H9 (cell line): ENCODE measurements at regions not wholly inside any gene's neighbourhood (a gene's known extent, or its start where the extent isn't known, plus 50 kb on each side); places are given as distances from the start of the nearest gene placed in this dataset.

Experiments
- DNase-seq: peaks from one replicate; pipeline ENCODE4 v3.0.0-alpha.2; 2017
- H2AFZ ChIP-seq: one replicate; pipeline ENCODE4 v1.6.1; 2013; ENCODE audit warnings: mild to moderate bottlenecking, low read length, control low read depth, moderate library complexity
- H2AK5ac ChIP-seq: 2 replicates; pipeline ENCODE4 v1.6.1; 2013; ENCODE audit warnings: low read length, control low read depth, mixed read lengths; ENCODE audit not compliant: insufficient read length
- H2BK120ac ChIP-seq: one replicate; pipeline ENCODE4 v1.6.1; 2013; ENCODE audit warnings: low read depth, mild to moderate bottlenecking, low read length, control low read depth, inconsistent platforms; ENCODE audit not compliant: poor library complexity, severe bottlenecking
- H2BK12ac ChIP-seq: 2 replicates; pipeline ENCODE4 v1.6.1; 2013; ENCODE audit warnings: low read length, control low read depth, mixed read lengths, low read depth; ENCODE audit not compliant: insufficient read length
- H2BK15ac ChIP-seq: 2 replicates; pipeline ENCODE4 v1.6.1; 2013; ENCODE audit warnings: low read depth, low read length, control low read depth
- H2BK20ac ChIP-seq: one replicate; pipeline ENCODE4 v1.6.1; 2013; ENCODE audit warnings: low read depth, mild to moderate bottlenecking, low read length, control low read depth, inconsistent platforms; ENCODE audit not compliant: poor library complexity, severe bottlenecking
- H2BK5ac ChIP-seq: 2 replicates; pipeline ENCODE4 v1.6.1; 2013; ENCODE audit warnings: low read length, control low read depth, mixed read lengths; ENCODE audit not compliant: insufficient read length
- H3K14ac ChIP-seq: 2 replicates; pipeline ENCODE4 v1.6.1; 2013; ENCODE audit warnings: low read length, control low read depth; ENCODE audit not compliant: insufficient read depth
- H3K18ac ChIP-seq: 2 replicates; pipeline ENCODE4 v1.6.1; 2013; ENCODE audit warnings: low read depth, mild to moderate bottlenecking, mixed read lengths, low read length, control low read depth; ENCODE audit not compliant: insufficient read length
- H3K23ac ChIP-seq: 2 replicates; pipeline ENCODE4 v1.6.1; 2013; ENCODE audit warnings: low read length, control low read depth, mixed read lengths, low read depth; ENCODE audit not compliant: insufficient read length
- H3K23me2 ChIP-seq: 2 replicates; pipeline ENCODE4 v1.6.1; 2013; ENCODE audit warnings: low read depth, mild to moderate bottlenecking, mixed read lengths, low read length, control low read depth; ENCODE audit not compliant: insufficient read length, poor library complexity, severe bottlenecking
- H3K27ac ChIP-seq: 2 replicates; pipeline ENCODE4 v1.5.1; 2013; ENCODE audit warnings: low read length, control low read depth, mixed read lengths, low read depth; ENCODE audit not compliant: insufficient read length
- H3K27me3 ChIP-seq: 2 replicates; pipeline ENCODE4 v1.6.1; 2013; ENCODE audit warnings: low read length, control low read depth, inconsistent platforms; ENCODE audit not compliant: insufficient read depth
- H3K4ac ChIP-seq: 2 replicates; pipeline ENCODE4 v1.6.1; 2013; ENCODE audit warnings: low read depth, mild to moderate bottlenecking, control low read depth, inconsistent platforms, low read length, moderate library complexity
- H3K4me1 ChIP-seq: 2 replicates; pipeline ENCODE4 v1.6.1; 2013; ENCODE audit warnings: low read length, control low read depth, inconsistent platforms; ENCODE audit not compliant: insufficient read depth
- H3K4me2 ChIP-seq: 2 replicates; pipeline ENCODE4 v1.6.1; 2013; ENCODE audit warnings: low read length, control low read depth, mixed read lengths; ENCODE audit not compliant: insufficient read length, insufficient read depth
- H3K56ac ChIP-seq: 2 replicates; pipeline ENCODE4 v1.6.1; 2013; ENCODE audit warnings: low read depth, mild to moderate bottlenecking, mixed read lengths, low read length, control low read depth; ENCODE audit not compliant: insufficient read length
- H3K79me1 ChIP-seq: 2 replicates; pipeline ENCODE4 v1.6.1; 2013; ENCODE audit warnings: low read depth, mild to moderate bottlenecking, moderate library complexity, low read length, control low read depth, inconsistent platforms; ENCODE audit not compliant: insufficient read depth, poor library complexity, severe bottlenecking
- H3K79me2 ChIP-seq: 2 replicates; pipeline ENCODE4 v1.6.1; 2013; ENCODE audit warnings: low read length, control low read depth, inconsistent platforms; ENCODE audit not compliant: insufficient read depth
- H3K9ac ChIP-seq: 2 replicates; pipeline ENCODE4 v1.6.1; 2013; ENCODE audit warnings: low read length, control low read depth, mixed read lengths; ENCODE audit not compliant: insufficient read length; ENCODE audit errors: extremely low read depth
- H3K9me3 ChIP-seq: one replicate; pipeline ENCODE4 v1.6.1; 2013; ENCODE audit warnings: low read depth, low read length, inconsistent platforms; ENCODE audit not compliant: control insufficient read depth
- H3T11ph ChIP-seq: one replicate; pipeline ENCODE4 v1.6.1; 2013; ENCODE audit warnings: mild to moderate bottlenecking, low read length, control low read depth, inconsistent platforms
- H4K20me1 ChIP-seq: one replicate; pipeline ENCODE4 v1.6.1; 2013; ENCODE audit not compliant: control insufficient read depth, insufficient read length, insufficient read depth
- H4K5ac ChIP-seq: 2 replicates; pipeline ENCODE4 v1.6.1; 2013; ENCODE audit warnings: low read depth, mild to moderate bottlenecking, mixed read lengths, low read length, control low read depth; ENCODE audit not compliant: insufficient read length
- H4K8ac ChIP-seq: replicated peaks from 2 replicates; pipeline ENCODE4 v1.6.1; 2013; ENCODE audit warnings: low read length, control low read depth, mixed read lengths, low read depth; ENCODE audit not compliant: insufficient read length
- H4K91ac ChIP-seq: 2 replicates; pipeline ENCODE4 v1.6.1; 2013; ENCODE audit warnings: low read depth, mild to moderate bottlenecking, moderate library complexity, mixed read lengths, low read length, control low read depth; ENCODE audit not compliant: insufficient read length
- H3K27ac Mint-ChIP-seq, 3 experiments: 2 replicates in 2 of 3; 3 replicates in 1 of 3; pipeline ENCODE4 v1.8.0; 2020 to 2021; ENCODE audit warnings: mixed read lengths in 3 of 3, mild to moderate bottlenecking in 1 of 3, moderate library complexity in 1 of 3
- H3K27me3 Mint-ChIP-seq: 2 replicates; pipeline ENCODE4 v1.8.0; 2021; ENCODE audit warnings: low read depth, mild to moderate bottlenecking, moderate library complexity, mixed read lengths
- H3K36me3 Mint-ChIP-seq, 3 experiments: 2 replicates in 2 of 3; 3 replicates in 1 of 3; pipeline ENCODE4 v1.8.0; 2020 to 2021; ENCODE audit warnings: low read depth in 3 of 3, mixed read lengths in 3 of 3; ENCODE audit not compliant: insufficient read depth in 1 of 3
- H3K4me1 Mint-ChIP-seq, 2 experiments: 2 replicates each; pipeline ENCODE4 v1.8.0; 2020; ENCODE audit warnings: mixed read lengths in 2 of 2
- H3K4me3 Mint-ChIP-seq, 2 experiments: 2 replicates in 1 of 2; 3 replicates in 1 of 2; pipeline ENCODE4 v1.8.0; 2020 to 2021; ENCODE audit warnings: mild to moderate bottlenecking in 2 of 2, mixed read lengths in 2 of 2, moderate library complexity in 1 of 2
- H3K9me3 Mint-ChIP-seq, 2 experiments: 2 replicates in 1 of 2; 3 replicates in 1 of 2; pipeline ENCODE4 v1.8.0; 2020; ENCODE audit warnings: mild to moderate bottlenecking in 2 of 2, mixed read lengths in 2 of 2, moderate library complexity in 1 of 2
- WGBS: extraction: QIAGEN DNeasy Blood & Tissue Kit; methylation state at CpG from one replicate; pipeline ENCODE4 v1.1.7; 2013; ENCODE audit warnings: missing lambda C conversion rate, low lambda C conversion rate, mixed read lengths; ENCODE audit not compliant: insufficient read length; ENCODE audit errors: extremely low coverage; 5-methylcytosine and 5-hydroxymethylcytosine counted together
- TF ChIP-seq, protein P1 (sequence below): fragments of 200-600 bp; sonication (generic); conservative IDR thresholded peaks from 3 replicates; pipeline ENCODE4 v1.8.0; 2021; ENCODE audit warnings: antibody characterized with exemption, mild to moderate bottlenecking

DNA sequence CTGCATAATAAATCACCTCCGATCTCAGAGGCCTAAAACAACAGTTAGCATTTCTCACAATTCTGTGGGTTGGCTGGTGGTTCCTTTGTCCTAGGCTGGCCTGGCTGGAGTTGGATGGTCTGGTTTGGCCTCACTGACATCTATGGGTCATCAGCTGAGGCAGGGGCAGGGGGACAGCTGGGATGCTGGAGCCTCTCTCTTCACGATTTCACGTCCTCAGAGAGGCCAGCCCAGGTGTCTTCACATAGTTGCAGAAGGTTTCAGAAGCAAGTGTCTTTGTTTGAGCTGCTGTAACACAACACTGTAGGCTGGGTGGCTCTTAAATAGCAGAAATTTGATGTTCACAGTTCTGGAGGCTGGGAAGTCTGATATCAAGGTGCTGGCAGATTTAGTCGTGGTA, 155.5 kb upstream of the CACNA1E start:
- no peak overlapping the region for H2BK20ac ChIP-seq
- H3K4me1 ChIP-seq: no peaks in the 10 kb centered on the region
- no peak overlapping the region for H2AFZ ChIP-seq
- no peak overlapping the region for H3K27ac ChIP-seq
- no peaks in the 10 kb centered on the region for H3K9me3 ChIP-seq
- no peak for DNase-seq
- no peak overlapping the region for H2BK120ac ChIP-seq
- H3K23ac ChIP-seq: no peak overlapping the region
- H4K20me1 ChIP-seq: no peaks in the 10 kb centered on the region
- H3K79me1 ChIP-seq: no peaks in the 10 kb centered on the region
- H3T11ph ChIP-seq: no peak overlapping the region
- Mint-ChIP-seq H3K4me1 (no peaks in the 10 kb centered on the region), H3K9me3 (no peaks in the 10 kb centered on the region; a peak in 1 of 5 replicates), H3K27me3 (peaks cover 17% of the 10 kb centered on the region), H3K4me3 (no peak overlapping the region), H3K36me3 (no peaks in the 10 kb centered on the region), H3K27ac (no peak overlapping the region)
- H3K23me2 ChIP-seq: no peaks in the 10 kb centered on the region
- H4K5ac ChIP-seq: no peak overlapping the region
- no peak overlapping the region for H3K56ac ChIP-seq
- H3K79me2 ChIP-seq: no peaks in the 10 kb centered on the region
- H4K8ac ChIP-seq: no peak overlapping the region
- no peak overlapping the region for H3K4ac ChIP-seq
- no CpG with 5 or more reads among the region's 4 CpGs for WGBS
- H3K14ac ChIP-seq: no peak overlapping the region; the same call in 1 of the 2 replicates
- TF ChIP-seq, protein P1, sequence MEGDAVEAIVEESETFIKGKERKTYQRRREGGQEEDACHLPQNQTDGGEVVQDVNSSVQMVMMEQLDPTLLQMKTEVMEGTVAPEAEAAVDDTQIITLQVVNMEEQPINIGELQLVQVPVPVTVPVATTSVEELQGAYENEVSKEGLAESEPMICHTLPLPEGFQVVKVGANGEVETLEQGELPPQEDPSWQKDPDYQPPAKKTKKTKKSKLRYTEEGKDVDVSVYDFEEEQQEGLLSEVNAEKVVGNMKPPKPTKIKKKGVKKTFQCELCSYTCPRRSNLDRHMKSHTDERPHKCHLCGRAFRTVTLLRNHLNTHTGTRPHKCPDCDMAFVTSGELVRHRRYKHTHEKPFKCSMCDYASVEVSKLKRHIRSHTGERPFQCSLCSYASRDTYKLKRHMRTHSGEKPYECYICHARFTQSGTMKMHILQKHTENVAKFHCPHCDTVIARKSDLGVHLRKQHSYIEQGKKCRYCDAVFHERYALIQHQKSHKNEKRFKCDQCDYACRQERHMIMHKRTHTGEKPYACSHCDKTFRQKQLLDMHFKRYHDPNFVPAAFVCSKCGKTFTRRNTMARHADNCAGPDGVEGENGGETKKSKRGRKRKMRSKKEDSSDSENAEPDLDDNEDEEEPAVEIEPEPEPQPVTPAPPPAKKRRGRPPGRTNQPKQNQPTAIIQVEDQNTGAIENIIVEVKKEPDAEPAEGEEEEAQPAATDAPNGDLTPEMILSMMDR: no peak
- no peak overlapping the region for H2BK5ac ChIP-seq
- H3K9ac ChIP-seq: no peak overlapping the region
- no peak overlapping the region for H2BK15ac ChIP-seq
- no peak overlapping the region for H2AK5ac ChIP-seq
- no peak overlapping the region for H2BK12ac ChIP-seq
- H3K18ac ChIP-seq: no peak overlapping the region
- no peak overlapping the region for H3K4me2 ChIP-seq
- no peaks in the 10 kb centered on the region for H3K27me3 ChIP-seq
- H4K91ac ChIP-seq: no peak overlapping the region
